IMR-90 (cell line): ENCODE measurements at regions not wholly inside any gene's neighbourhood (a gene's known extent, or its start where the extent isn't known, plus 50 kb on each side); places are given as distances from the start of the nearest gene placed in this dataset.

Experiments
- ATAC-seq: fragments of 200-7000 bp; cut with Tn5 transposase; 2 replicates; pipeline ENCODE4 v1.9.1; 2020; ENCODE audit warnings: low read depth, mild to moderate bottlenecking, moderate library complexity
- BruUV-seq: library from RNA; stranded (reverse); fragments of 400-500 nt; replicated peaks from 2 replicates; lab custom pipeline; 2021; lab: Mats Ljungman, UMichigan
- CTCF ChIA-PET: fragments of 300-600 bp; formaldehyde crosslinking; extraction: SDS; loops from one replicate; lab custom pipeline; 2021; ENCODE audit warnings: antibody characterized with exemption; lab: Yijun Ruan, JAX
- POLR2A ChIA-PET: fragments of 300-600 bp; sonication (Branson Sonifier 250); formaldehyde crosslinking; loops from one replicate; lab custom pipeline; 2022; ENCODE audit warnings: antibody characterized with exemption; ENCODE audit not compliant: unreplicated experiment; lab: Charles Lee
- DNase-seq: peaks from one replicate; pipeline ENCODE4 v3.0.0; 2013
- H2AFZ ChIP-seq: replicated peaks from 2 replicates; pipeline ENCODE3; 2013; ENCODE audit warnings: low read length, mild to moderate bottlenecking; ENCODE audit not compliant: poor library complexity
- H2AK5ac ChIP-seq: 2 replicates; pipeline ENCODE4 v1.6.1; 2013; ENCODE audit warnings: low read depth, low read length, inconsistent platforms
- H2AK9ac ChIP-seq: replicated peaks from 2 replicates; pipeline ENCODE3; 2013; ENCODE audit warnings: mild to moderate bottlenecking, low read depth, low read length, moderate library complexity; ENCODE audit not compliant: poor library complexity
- H2BK120ac ChIP-seq: 2 replicates; pipeline ENCODE4 v1.6.1; 2013; ENCODE audit warnings: low read depth, low read length, inconsistent platforms
- H2BK15ac ChIP-seq: 3 replicates; pipeline ENCODE4 v1.6.1; 2013; ENCODE audit warnings: low read depth, low read length, inconsistent platforms
- H2BK20ac ChIP-seq: 2 replicates; pipeline ENCODE4 v1.6.1; 2013; ENCODE audit warnings: low read depth, mild to moderate bottlenecking, inconsistent platforms, low read length, moderate library complexity
- H2BK5ac ChIP-seq: 2 replicates; pipeline ENCODE4 v1.6.1; 2013; ENCODE audit warnings: mild to moderate bottlenecking, low read depth, low read length, inconsistent platforms; ENCODE audit not compliant: poor library complexity, severe bottlenecking
- H3K14ac ChIP-seq: replicated peaks from 2 replicates; pipeline ENCODE4 v1.6.1; 2013; ENCODE audit warnings: low read depth, low read length, inconsistent platforms
- H3K18ac ChIP-seq: 2 replicates; pipeline ENCODE4 v1.6.1; 2013; ENCODE audit warnings: low read depth, low read length, control low read depth
- H3K23ac ChIP-seq: 2 replicates; pipeline ENCODE4 v1.6.1; 2013; ENCODE audit warnings: low read depth, low read length, inconsistent platforms
- H3K27ac ChIP-seq: 2 replicates; pipeline ENCODE4 v1.5.1; 2013; ENCODE audit warnings: mild to moderate bottlenecking, control low read depth, low read length; ENCODE audit not compliant: insufficient read depth
- H3K27me3 ChIP-seq: 2 replicates; pipeline ENCODE4 v1.6.1; 2013; ENCODE audit warnings: low read length; ENCODE audit not compliant: control insufficient read depth, insufficient read depth
- H3K36me3 ChIP-seq: 2 replicates; pipeline ENCODE4 v1.6.1; 2013; ENCODE audit warnings: low read length, mixed read lengths; ENCODE audit not compliant: control insufficient read depth, insufficient read depth
- H3K4ac ChIP-seq: 2 replicates; pipeline ENCODE4 v1.6.1; 2013; ENCODE audit warnings: low read depth, low read length, inconsistent platforms
- H3K4me1 ChIP-seq: 2 replicates; pipeline ENCODE4 v1.6.1; 2013; ENCODE audit warnings: low read length, mixed read lengths; ENCODE audit not compliant: control insufficient read depth, insufficient read depth
- H3K4me2 ChIP-seq: 2 replicates; pipeline ENCODE4 v1.6.1; 2013; ENCODE audit warnings: low read depth, mild to moderate bottlenecking, control low read depth, low read length, moderate library complexity
- H3K4me3 ChIP-seq: 2 replicates; pipeline ENCODE4 v1.5.1; 2013; ENCODE audit warnings: low read depth, mild to moderate bottlenecking, control low read depth, low read length, moderate library complexity; ENCODE audit not compliant: insufficient read depth
- H3K56ac ChIP-seq: 2 replicates; pipeline ENCODE4 v1.6.1; 2013; ENCODE audit warnings: low read length, inconsistent platforms; ENCODE audit not compliant: insufficient read depth; ENCODE audit errors: extremely low read depth
- H3K79me1 ChIP-seq, 2 experiments: 2 replicates each; pipeline ENCODE4 v1.6.1; 2013; ENCODE audit warnings: low read length in 2 of 2, inconsistent platforms in 1 of 2, low read depth in 1 of 2
- H3K9ac ChIP-seq: 2 replicates; pipeline ENCODE4 v1.6.1; 2013; ENCODE audit warnings: low read depth, low read length, control low read depth
- H3K9me1 ChIP-seq: 2 replicates; pipeline ENCODE4 v1.6.1; 2013; ENCODE audit warnings: low read length, inconsistent platforms; ENCODE audit not compliant: insufficient read depth
- H3K9me3 ChIP-seq: 2 replicates; pipeline ENCODE4 v1.6.1; 2013; ENCODE audit warnings: low read length; ENCODE audit not compliant: control insufficient read depth, insufficient read depth
- H4K20me1 ChIP-seq: 2 replicates; pipeline ENCODE4 v1.6.1; 2013; ENCODE audit warnings: low read length, inconsistent platforms; ENCODE audit not compliant: insufficient read depth
- H4K5ac ChIP-seq: 2 replicates; pipeline ENCODE4 v1.6.1; 2013; ENCODE audit warnings: mild to moderate bottlenecking, low read depth, low read length, control low read depth
- H4K8ac ChIP-seq, 2 experiments: 2 replicates each; pipeline ENCODE4 v1.6.1; 2013; ENCODE audit warnings: low read depth in 2 of 2, low read length in 2 of 2, control low read depth in 1 of 2, inconsistent platforms in 1 of 2
- H4K91ac ChIP-seq: 2 replicates; pipeline ENCODE4 v1.6.1; 2013; ENCODE audit warnings: low read depth, low read length, inconsistent platforms; ENCODE audit not compliant: insufficient read depth
- BHLHE40 ChIP-seq: fragments of 150-350 bp; IDR thresholded peaks from 2 replicates; pipeline ENCODE4 v1.6.1; 2016; ENCODE audit warnings: mild to moderate bottlenecking, low read depth, low read length
- CEBPB ChIP-seq: IDR thresholded peaks from 2 replicates; pipeline ENCODE4 v1.6.1; 2012; ENCODE audit warnings: low read depth, low read length, improper control_type of control experiment
- CHD1 ChIP-seq: IDR thresholded peaks from 2 replicates; pipeline ENCODE4 v1.6.1; 2012; ENCODE audit warnings: low read depth, low read length, improper control_type of control experiment
- CTCF ChIP-seq: conservative IDR thresholded peaks from 2 replicates; pipeline ENCODE4 v1.5.1; 2012; ENCODE audit warnings: mild to moderate bottlenecking, low read depth, low read length, improper control_type of control experiment
- ELK1 ChIP-seq: fragments of 150-350 bp; IDR thresholded peaks from 2 replicates; pipeline ENCODE4 v1.6.1; 2016; ENCODE audit warnings: low read depth, mild to moderate bottlenecking, low read length, moderate library complexity, borderline replicate concordance
- FOS ChIP-seq: fragments of 150-350 bp; IDR thresholded peaks from 2 replicates; pipeline ENCODE4 v1.6.1; 2016; ENCODE audit warnings: low read depth, low read length
- MAFK ChIP-seq: IDR thresholded peaks from 2 replicates; pipeline ENCODE4 v1.6.1; 2012; ENCODE audit warnings: low read depth, low read length, improper control_type of control experiment
- MAZ ChIP-seq: IDR thresholded peaks from 2 replicates; pipeline ENCODE4 v1.6.1; 2012; ENCODE audit warnings: low read depth, mild to moderate bottlenecking, low read length, improper control_type of control experiment, moderate library complexity, borderline replicate concordance
- MXI1 ChIP-seq: IDR thresholded peaks from 2 replicates; pipeline ENCODE4 v1.6.1; 2012; ENCODE audit warnings: low read depth, mild to moderate bottlenecking, low read length, moderate library complexity, borderline replicate concordance
- NFE2L2 ChIP-seq: fragments of 150-350 bp; IDR thresholded peaks from 2 replicates; pipeline ENCODE4 v1.6.1; 2016; ENCODE audit warnings: low read depth, mild to moderate bottlenecking, low read length
- POLR2A ChIP-seq: IDR thresholded peaks from 2 replicates; pipeline ENCODE4 v1.6.1; 2012; ENCODE audit warnings: mild to moderate bottlenecking, low read depth, low read length
- RAD21 ChIP-seq: IDR thresholded peaks from 2 replicates; pipeline ENCODE4 v1.6.1; 2012; ENCODE audit warnings: low read length, improper control_type of control experiment
- RCOR1 ChIP-seq: IDR thresholded peaks from 2 replicates; pipeline ENCODE4 v1.6.1; 2012; ENCODE audit warnings: mild to moderate bottlenecking, low read length, improper control_type of control experiment; ENCODE audit not compliant: insufficient replicate concordance
- RFX5 ChIP-seq: IDR thresholded peaks from 2 replicates; pipeline ENCODE4 v1.8.0; 2012; ENCODE audit warnings: low read depth, mild to moderate bottlenecking, low read length, moderate library complexity
- SMC3 ChIP-seq: fragments of 150-350 bp; IDR thresholded peaks from 2 replicates; pipeline ENCODE4 v1.6.1; 2016; ENCODE audit warnings: low read depth, mild to moderate bottlenecking, antibody characterized with exemption, low read length, moderate library complexity
- USF2 ChIP-seq: fragments of 150-350 bp; IDR thresholded peaks from 2 replicates; pipeline ENCODE4 v1.6.1; 2017; ENCODE audit warnings: mild to moderate bottlenecking, antibody characterized with exemption, low read length, low read depth
- WGBS, 2 experiments: methylation state at CpG; one replicate each; pipeline versions ENCODE4 v1.1.5 to v1.1.7; 2013; ENCODE audit warnings: missing lambda C conversion rate in 2 of 2; ENCODE audit not compliant: insufficient read length in 1 of 2; ENCODE audit errors: extremely low coverage in 2 of 2; 5-methylcytosine and 5-hydroxymethylcytosine counted together
- dilution Hi-C: fragments of 300-500 bp; cut with HindIII; formaldehyde crosslinking; loops from one replicate; pipeline ENCODE4 v1.14.3; 2018; ENCODE audit warnings: low sequenced_read_pairs; ENCODE audit not compliant: unreplicated experiment
- in situ Hi-C: fragments of 300-500 bp; cut with MboI; formaldehyde crosslinking; loops from 3 replicates; pipeline ENCODE4 v1.14.3; 2019; ENCODE audit warnings: low sequenced_read_pairs, inconsistent platforms, mixed read lengths
- intact Hi-C: fragments of 100-400 bp; cut with micrococcal nuclease; formaldehyde crosslinking; loops from 2 replicates; pipeline ENCODE4 v1.10.0; 2022

DNA sequence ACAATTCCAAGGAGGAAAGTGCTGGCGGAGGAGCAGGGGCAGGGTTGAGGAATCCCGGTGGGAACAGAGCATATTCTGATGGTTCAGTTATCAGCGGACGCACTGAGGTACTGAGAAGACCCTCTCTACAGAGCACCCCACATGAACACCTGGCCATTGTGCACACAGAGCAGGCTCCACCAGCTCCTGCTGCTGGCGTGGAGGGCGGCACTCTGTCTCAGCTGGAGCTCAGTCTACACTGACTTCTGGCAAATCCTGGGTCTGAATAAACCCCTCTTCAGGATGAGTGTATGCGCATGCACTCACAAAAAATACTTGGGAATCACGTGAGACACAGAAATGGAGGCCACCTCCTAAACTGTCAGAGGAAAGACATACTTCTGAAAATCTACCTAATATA, 114.4 kb upstream of the IRS2 start:
- Histone ChIP-seq H3K4ac (no peak overlapping the region), H2AK9ac (no peak overlapping the region), H3K4me2 (no peak overlapping the region), H3K9me1 (peaks cover 4% of the 10 kb centered on the region; the same call in 1 of the 2 replicates), H4K5ac (no peak overlapping the region), H3K18ac (no peak overlapping the region), H4K20me1 (no peaks in the 10 kb centered on the region), H2AK5ac (no peak overlapping the region), H4K91ac (no peak overlapping the region), H3K27ac (no peak overlapping the region), H3K56ac (no peak overlapping the region), H3K27me3 (no peaks in the 10 kb centered on the region; the same call in 1 of the 2 replicates), H2BK20ac (no peak overlapping the region), H2AFZ (peak overlapping the region; percentile 54), H3K9ac (no peak overlapping the region), H4K8ac (no peak overlapping the region), H2BK5ac (no peak overlapping the region), H3K14ac (no peak overlapping the region; the same call in 1 of the 2 replicates), H3K36me3 (no peaks in the 10 kb centered on the region), H2BK15ac (no peak overlapping the region), H3K9me3 (no peaks in the 10 kb centered on the region), H3K4me3 (no peak overlapping the region), H3K79me1 (no peaks in the 10 kb centered on the region), H3K23ac (no peak overlapping the region), H3K4me1 (no peaks in the 10 kb centered on the region), H2BK120ac (no peak overlapping the region)
- ATAC-seq (no peak), DNase-seq (no peak)
- WGBS, 2 experiments = 100% methylated on average over 2 of the region's 8 CpGs; no CpG with 5 or more reads in 1 of the 2 experiments
- no TSS peak for BruUV-seq
- POLR2A ChIA-PET = no interaction called here
- intact Hi-C loops (no loop called here), dilution Hi-C loops (no loop called here), in situ Hi-C loops (no loop called here)
- no peak for TF ChIP-seq CTCF
- no peak for TF ChIP-seq NFE2L2
- TF ChIP-seq RAD21 = no peak
- TF ChIP-seq RFX5 = no peak
- TF ChIP-seq SMC3 = no peak
- no peak for TF ChIP-seq MAFK
- TF ChIP-seq MAZ = no peak
- TF ChIP-seq FOS = no peak
- no peak for TF ChIP-seq BHLHE40
- TF ChIP-seq USF2 = no peak
- no peak for TF ChIP-seq POLR2A
- TF ChIP-seq ELK1 = no peak
- TF ChIP-seq MXI1 = no peak
- no peak for TF ChIP-seq CHD1
- no peak for TF ChIP-seq CEBPB
- TF ChIP-seq RCOR1 = no peak
- CTCF ChIA-PET = no interaction called here
